ENCODE measurements at regions not wholly inside any gene's neighbourhood (a gene's known extent, or its start where the extent isn't known, plus 50 kb on each side); places are given as distances from the start of the nearest gene placed in this dataset.

DNA sequence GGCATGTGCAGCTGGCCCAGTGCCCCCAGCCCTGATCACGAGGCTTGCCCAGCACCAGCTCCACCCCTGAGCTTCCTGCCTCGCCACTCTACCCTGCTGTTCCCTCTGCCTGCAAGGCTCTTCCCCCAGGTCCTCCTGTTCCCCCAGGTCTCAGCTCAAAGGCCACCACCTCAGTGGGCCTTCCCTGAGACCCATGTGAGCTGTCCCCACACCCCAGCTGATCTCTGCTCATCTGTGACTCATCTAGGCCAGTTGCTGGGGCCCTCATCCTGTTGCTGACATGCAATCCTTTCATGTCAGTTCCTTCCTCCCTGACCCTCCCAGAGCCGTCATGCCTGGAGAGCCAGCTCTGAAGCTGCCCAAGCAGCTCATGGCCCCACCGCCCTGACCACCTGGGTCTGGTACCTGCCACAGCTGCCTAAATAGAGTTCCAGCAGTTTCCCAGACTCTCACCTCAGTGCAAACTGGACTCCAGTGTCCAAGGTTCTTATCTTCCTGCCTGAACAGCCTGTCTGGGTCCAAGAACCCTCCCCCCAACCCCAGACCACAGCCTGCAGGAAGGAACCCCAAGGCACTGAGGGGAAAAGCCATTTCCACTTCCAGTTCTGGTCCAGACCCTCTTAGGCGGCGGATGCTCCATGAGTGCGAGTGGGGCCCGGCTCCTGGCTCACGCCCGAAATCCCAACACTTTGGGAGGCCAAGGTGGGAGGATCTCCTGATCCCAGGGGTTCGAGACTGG lies 116.6 kb upstream of the IQSEC1 start:
- TF ChIP-seq POLR2AphosphoS5 (IDR thresholded peaks at IDR 0.05; ENCODE audit: low read depth) (no peak), SPI1 (IDR thresholded peaks at IDR 0.05; ENCODE audit: borderline replicate concordance, low read depth) (no peak)
- TF ChIP-seq, protein P1, sequence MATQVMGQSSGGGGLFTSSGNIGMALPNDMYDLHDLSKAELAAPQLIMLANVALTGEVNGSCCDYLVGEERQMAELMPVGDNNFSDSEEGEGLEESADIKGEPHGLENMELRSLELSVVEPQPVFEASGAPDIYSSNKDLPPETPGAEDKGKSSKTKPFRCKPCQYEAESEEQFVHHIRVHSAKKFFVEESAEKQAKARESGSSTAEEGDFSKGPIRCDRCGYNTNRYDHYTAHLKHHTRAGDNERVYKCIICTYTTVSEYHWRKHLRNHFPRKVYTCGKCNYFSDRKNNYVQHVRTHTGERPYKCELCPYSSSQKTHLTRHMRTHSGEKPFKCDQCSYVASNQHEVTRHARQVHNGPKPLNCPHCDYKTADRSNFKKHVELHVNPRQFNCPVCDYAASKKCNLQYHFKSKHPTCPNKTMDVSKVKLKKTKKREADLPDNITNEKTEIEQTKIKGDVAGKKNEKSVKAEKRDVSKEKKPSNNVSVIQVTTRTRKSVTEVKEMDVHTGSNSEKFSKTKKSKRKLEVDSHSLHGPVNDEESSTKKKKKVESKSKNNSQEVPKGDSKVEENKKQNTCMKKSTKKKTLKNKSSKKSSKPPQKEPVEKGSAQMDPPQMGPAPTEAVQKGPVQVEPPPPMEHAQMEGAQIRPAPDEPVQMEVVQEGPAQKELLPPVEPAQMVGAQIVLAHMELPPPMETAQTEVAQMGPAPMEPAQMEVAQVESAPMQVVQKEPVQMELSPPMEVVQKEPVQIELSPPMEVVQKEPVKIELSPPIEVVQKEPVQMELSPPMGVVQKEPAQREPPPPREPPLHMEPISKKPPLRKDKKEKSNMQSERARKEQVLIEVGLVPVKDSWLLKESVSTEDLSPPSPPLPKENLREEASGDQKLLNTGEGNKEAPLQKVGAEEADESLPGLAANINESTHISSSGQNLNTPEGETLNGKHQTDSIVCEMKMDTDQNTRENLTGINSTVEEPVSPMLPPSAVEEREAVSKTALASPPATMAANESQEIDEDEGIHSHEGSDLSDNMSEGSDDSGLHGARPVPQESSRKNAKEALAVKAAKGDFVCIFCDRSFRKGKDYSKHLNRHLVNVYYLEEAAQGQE (IDR thresholded peaks at IDR 0.05; ENCODE audit: insufficient replicate concordance, low read depth) = no peak
- Histone ChIP-seq H3K27me3 (ENCODE audit: insufficient read depth, poor library complexity, severe bottlenecking) (no peaks in the 10 kb centered on the region), H3K4me3 (replicated peaks; ENCODE audit: insufficient read depth, low read length) (no peak overlapping the region), H3K27ac (replicated peaks) (peak overlapping the region; percentile 47)
- DNase-seq (ENCODE audit: low read depth in 1 of 2, low spot score in 1 of 2) = peak; percentile 59 to 75

DNA sequence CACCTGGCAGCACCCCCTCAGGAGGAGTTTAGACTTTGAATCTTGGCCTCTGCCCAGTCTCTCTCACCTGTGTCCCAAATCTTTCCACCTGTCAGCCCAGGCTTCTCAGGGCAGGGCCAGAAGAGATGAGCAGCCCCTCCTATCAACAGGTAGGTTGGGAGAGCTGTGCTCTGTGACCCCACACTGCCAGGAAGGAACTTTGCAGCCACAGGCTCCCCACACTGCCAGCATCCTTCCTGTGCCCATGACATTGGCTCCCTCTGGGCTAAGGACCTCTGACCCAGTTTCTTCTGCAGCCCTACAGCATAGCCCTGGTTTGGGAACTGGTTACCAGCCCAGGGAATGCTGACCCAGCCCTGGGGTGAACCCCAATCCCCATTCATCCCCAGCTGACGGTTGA lies 115.7 kb upstream of the IQSEC1 start:
- no peaks in the 10 kb centered on the region for H3K27me3 ChIP-seq (ENCODE audit: insufficient read depth, poor library complexity, severe bottlenecking)
- DNase-seq (ENCODE audit: low read depth in 1 of 2, low spot score in 1 of 2) = no peak
- H3K27ac ChIP-seq (replicated peaks) = no peak overlapping the region
- TF ChIP-seq, protein P1 (IDR thresholded peaks at IDR 0.05; ENCODE audit: insufficient replicate concordance, low read depth) = no peak
- no peak for TF ChIP-seq GABPA (IDR thresholded peaks at IDR 0.05; ENCODE audit: low read depth)
- TF ChIP-seq, protein P2, sequence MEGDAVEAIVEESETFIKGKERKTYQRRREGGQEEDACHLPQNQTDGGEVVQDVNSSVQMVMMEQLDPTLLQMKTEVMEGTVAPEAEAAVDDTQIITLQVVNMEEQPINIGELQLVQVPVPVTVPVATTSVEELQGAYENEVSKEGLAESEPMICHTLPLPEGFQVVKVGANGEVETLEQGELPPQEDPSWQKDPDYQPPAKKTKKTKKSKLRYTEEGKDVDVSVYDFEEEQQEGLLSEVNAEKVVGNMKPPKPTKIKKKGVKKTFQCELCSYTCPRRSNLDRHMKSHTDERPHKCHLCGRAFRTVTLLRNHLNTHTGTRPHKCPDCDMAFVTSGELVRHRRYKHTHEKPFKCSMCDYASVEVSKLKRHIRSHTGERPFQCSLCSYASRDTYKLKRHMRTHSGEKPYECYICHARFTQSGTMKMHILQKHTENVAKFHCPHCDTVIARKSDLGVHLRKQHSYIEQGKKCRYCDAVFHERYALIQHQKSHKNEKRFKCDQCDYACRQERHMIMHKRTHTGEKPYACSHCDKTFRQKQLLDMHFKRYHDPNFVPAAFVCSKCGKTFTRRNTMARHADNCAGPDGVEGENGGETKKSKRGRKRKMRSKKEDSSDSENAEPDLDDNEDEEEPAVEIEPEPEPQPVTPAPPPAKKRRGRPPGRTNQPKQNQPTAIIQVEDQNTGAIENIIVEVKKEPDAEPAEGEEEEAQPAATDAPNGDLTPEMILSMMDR (IDR thresholded peaks at IDR 0.05; ENCODE audit: insufficient read depth, low read length) = no peak
- no peak for TF ChIP-seq POLR2AphosphoS5 (IDR thresholded peaks at IDR 0.05; ENCODE audit: low read depth)
- TF ChIP-seq SPI1 (IDR thresholded peaks at IDR 0.05; ENCODE audit: borderline replicate concordance, low read depth) = no peak
- no peak overlapping the region for H3K4me3 ChIP-seq (replicated peaks; ENCODE audit: insufficient read depth, low read length)

DNA sequence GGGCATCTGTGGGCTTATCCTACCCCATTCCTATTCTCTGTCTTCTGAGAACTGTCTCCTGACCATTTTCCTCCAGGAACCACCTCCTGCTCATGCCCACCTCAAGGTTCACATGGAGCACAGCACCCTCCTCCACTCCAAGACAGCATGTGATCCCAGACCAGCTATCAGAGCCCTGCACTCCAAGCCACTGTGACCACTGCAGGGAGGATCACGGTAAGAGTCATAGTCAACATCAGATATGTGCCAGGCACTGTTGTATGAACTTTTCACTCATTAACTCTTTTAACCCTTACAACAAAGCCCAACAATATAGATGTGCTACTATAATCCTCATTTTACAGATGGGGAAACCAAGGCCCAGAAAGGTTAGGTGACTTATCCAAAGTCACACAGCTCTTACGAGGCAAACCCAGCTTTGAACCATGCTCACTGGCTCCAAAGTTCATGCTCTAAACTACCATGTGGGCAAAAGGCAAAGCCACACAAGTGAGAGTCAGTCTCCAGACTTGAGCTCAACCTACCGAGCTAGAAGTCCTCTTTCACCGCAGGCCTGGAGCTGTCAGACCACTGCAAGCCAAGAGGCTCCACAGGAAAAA lies 115.1 kb upstream of the IQSEC1 start:
- TF ChIP-seq, protein P1 (IDR thresholded peaks at IDR 0.05; ENCODE audit: insufficient replicate concordance, low read depth) = no peak
- no peak for TF ChIP-seq GABPA (IDR thresholded peaks at IDR 0.05; ENCODE audit: low read depth)
- no peak for TF ChIP-seq POLR2AphosphoS5 (IDR thresholded peaks at IDR 0.05; ENCODE audit: low read depth)
- TF ChIP-seq, protein P2 (IDR thresholded peaks at IDR 0.05; ENCODE audit: insufficient read depth, low read length) = no peak
- DNase-seq (ENCODE audit: low read depth in 1 of 2, low spot score in 1 of 2) = no peak
- no peak overlapping the region for H3K27ac ChIP-seq (replicated peaks)
- no peak overlapping the region for H3K4me3 ChIP-seq (replicated peaks; ENCODE audit: insufficient read depth, low read length)
- no peaks in the 10 kb centered on the region for H3K27me3 ChIP-seq (ENCODE audit: insufficient read depth, poor library complexity, severe bottlenecking)

All from HL-60 (cell line).